ENCODE measurements at regions not wholly inside any gene's neighbourhood (a gene's known extent, or its start where the extent isn't known, plus 50 kb on each side); places are given as distances from the start of the nearest gene placed in this dataset.

GRCh38 chr9:16134351-16134750 is 581.5 kb downstream of the CCDC171 start:
- no peaks in the 10 kb centered on the region for H3K36me3 ChIP-seq
- peaks cover 0 to 4% (median 0%) of the 10 kb centered on the region in 4 donors for H3K4me1 ChIP-seq
- 55% methylated on average over 4 of the region's 4 CpGs for WGBS (ENCODE audit: insufficient coverage, low coverage, low lambda C conversion rate, missing lambda C conversion rate)
- H3K27me3 ChIP-seq = no peaks in the 10 kb centered on the region
- H3K4me3 ChIP-seq = no peak overlapping the region
- intact Hi-C loops (cut with DNase I) = loop anchor here in 1 of 2 donors (10.0 kb wide), 1 partner anchor 260 kb away; no protein-coding TSS in a partner anchor
- no peak for ATAC-seq
- H3K27ac ChIP-seq = no peak overlapping the region
- TF ChIP-seq CTCF (IDR thresholded peaks at IDR 0.05) (no peak), POLR2A (IDR thresholded peaks at IDR 0.05) (no peak)
- H3K9me3 ChIP-seq = no peaks in the 10 kb centered on the region
- no peak for DNase-seq

GRCh38 chr9:16135968-16136367 is 583.1 kb downstream of the CCDC171 start:
- Histone ChIP-seq H3K4me3 (no peak overlapping the region), H3K9me3 (no peaks in the 10 kb centered on the region), H3K27ac (no peak overlapping the region), H3K36me3 (no peaks in the 10 kb centered on the region), H3K27me3 (no peaks in the 10 kb centered on the region), H3K4me1 (peaks cover 0 to 4% (median 0%) of the 10 kb centered on the region in 4 donors)
- intact Hi-C loops (cut with DNase I) = loop anchor here in 1 of 2 donors (10.0 kb wide), 1 partner anchor 261 kb away; no protein-coding TSS in a partner anchor
- no peak for TF ChIP-seq POLR2A (IDR thresholded peaks at IDR 0.05)
- no peak for TF ChIP-seq CTCF (IDR thresholded peaks at IDR 0.05)
- no peak for DNase-seq
- ATAC-seq = no peak
- 75% methylated on average over 1 of the region's 1 CpG for WGBS (ENCODE audit: insufficient coverage, low coverage, low lambda C conversion rate, missing lambda C conversion rate)

- Histone ChIP-seq H3K4me1 (peaks cover 0 to 4% (median 0%) of the 10 kb centered on the region in 4 donors), H3K36me3 (no peaks in the 10 kb centered on the region), H3K4me3 (no peak overlapping the region), H3K27ac (no peak overlapping the region), H3K9me3 (no peaks in the 10 kb centered on the region), H3K27me3 (no peaks in the 10 kb centered on the region)
- DNase-seq (no peak), ATAC-seq (no peak)
- intact Hi-C loops (cut with DNase I) = loop anchor here in 1 of 2 donors (10.0 kb wide), 1 partner anchor 262 kb away; no protein-coding TSS in a partner anchor
- TF ChIP-seq POLR2A (IDR thresholded peaks at IDR 0.05) (no peak), CTCF (IDR thresholded peaks at IDR 0.05) (no peak)
- 78% methylated on average over 8 of the region's 10 CpGs for WGBS (ENCODE audit: insufficient coverage, low coverage, low lambda C conversion rate, missing lambda C conversion rate)
Observed at GRCh38 chr9:16136451-16136850, 583.6 kb downstream of the CCDC171 start.

GRCh38 chr9:16136961-16137360 is 584.1 kb downstream of the CCDC171 start:
- Histone ChIP-seq H3K27me3 (no peaks in the 10 kb centered on the region), H3K36me3 (no peaks in the 10 kb centered on the region), H3K4me3 (no peak overlapping the region), H3K9me3 (no peaks in the 10 kb centered on the region), H3K27ac (no peak overlapping the region), H3K4me1 (peaks cover 0 to 4% (median 0%) of the 10 kb centered on the region in 4 donors)
- intact Hi-C loops (cut with DNase I) = loop anchor here in 1 of 2 donors (10.0 kb wide), 1 partner anchor 262 kb away; no protein-coding TSS in a partner anchor
- no peak for DNase-seq
- ATAC-seq = no peak
- WGBS (ENCODE audit: insufficient coverage, low coverage, low lambda C conversion rate, missing lambda C conversion rate) = 35% methylated on average over 4 of the region's 4 CpGs
- TF ChIP-seq CTCF (IDR thresholded peaks at IDR 0.05) (no peak), POLR2A (IDR thresholded peaks at IDR 0.05) (no peak)

Measured in right lobe of liver (tissue), 6 donors.